Testis (tissue), 2 donors: ENCODE measurements at regions not wholly inside any gene's neighbourhood (a gene's known extent, or its start where the extent isn't known, plus 50 kb on each side); places are given as distances from the start of the nearest gene placed in this dataset.

ENCODE experiments used
- CTCF ChIP-seq, 3 experiments: fragments of 450-650 bp in 2 of 3; fragments of 200-600 bp in 1 of 3; sonication (generic) in 1 of 3; IDR thresholded peaks; one replicate each; pipeline ENCODE4 v1.5.1; 2016 to 2019; ENCODE audit warnings: antibody characterized with exemption in 3 of 3, mild to moderate bottlenecking in 2 of 3, moderate library complexity in 1 of 3
- POLR2A ChIP-seq: fragments of 450-650 bp; IDR thresholded peaks from one replicate; pipeline ENCODE4 v1.6.1; 2017; ENCODE audit warnings: antibody characterized with exemption, mild to moderate bottlenecking, moderate library complexity

GRCh38 chr11:24046731-24047130, 450.1 kb upstream of the LUZP2 start:
- no peak for TF ChIP-seq CTCF (IDR thresholded peaks at IDR 0.05)
- TF ChIP-seq POLR2A, result no peak
